DND-41 (cell line): ENCODE measurements at regions not wholly inside any gene's neighbourhood (a gene's known extent, or its start where the extent isn't known, plus 50 kb on each side); places are given as distances from the start of the nearest gene placed in this dataset.

ENCODE experiments used
- CTCF ChIP-seq: IDR thresholded peaks from 2 replicates; pipeline ENCODE4 v1.5.1; 2012; ENCODE audit warnings: borderline replicate concordance, low read length, moderate library complexity, mild to moderate bottlenecking; ENCODE audit not compliant: poor library complexity, severe bottlenecking; ENCODE audit errors: extremely low read depth
- EZH2 ChIP-seq: IDR thresholded peaks from 3 replicates; pipeline ENCODE4 v1.6.1; 2012; ENCODE audit warnings: borderline replicate concordance, low read depth, mild to moderate bottlenecking, moderate library complexity, low read length, inconsistent platforms; ENCODE audit not compliant: severe bottlenecking

- TF ChIP-seq EZH2, result no peak
- no peak for TF ChIP-seq CTCF
These were observed 1418.3 kb downstream of the NCAM2 start for GRCh38 chr21:22416555-22416954.
